ENCODE measurements at regions not wholly inside any gene's neighbourhood (a gene's known extent, or its start where the extent isn't known, plus 50 kb on each side); places are given as distances from the start of the nearest gene placed in this dataset.

GRCh38 chr1:245045087-245045881, 109.5 kb upstream of the KIF26B start:
- H3K27ac ChIP-seq (ENCODE audit: low read depth, low read length) = no peak overlapping the region
- WGBS, 3 donors = 48 to 86% (median 70%) methylated on average over 9 of the region's 9 CpGs

DNA sequence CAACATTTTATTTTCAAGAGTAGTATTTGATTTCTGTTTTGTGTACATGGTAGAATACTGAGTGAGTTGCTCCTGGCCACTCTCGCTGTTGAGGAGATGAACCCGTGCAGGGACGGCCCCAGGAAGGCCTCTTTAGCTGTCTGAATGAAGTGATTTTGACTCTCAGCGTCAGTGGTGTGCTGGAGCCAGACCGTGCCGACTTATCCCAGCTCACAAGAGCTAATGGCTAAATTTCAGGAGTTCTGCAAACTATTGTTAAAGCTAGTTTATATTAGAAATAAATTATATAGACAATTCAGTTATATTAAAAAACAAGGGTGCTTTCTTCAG, 111.2 kb upstream of the KIF26B start:
- no peak overlapping the region for H3K27ac ChIP-seq (ENCODE audit: low read depth, low read length)
- 75 to 78% (median 76%) methylated on average over 6 of the region's 6 CpGs for WGBS, 3 donors

- WGBS, 3 donors = 61 to 81% (median 80%) methylated on average over 9 of the region's 9 CpGs
- no peak overlapping the region for H3K27ac ChIP-seq (ENCODE audit: low read depth, low read length)
Measured at GRCh38 chr1:245041058-245041698, 113.6 kb upstream of the KIF26B start.

GRCh38 chr1:245039196-245039595, 115.6 kb upstream of the KIF26B start:
- WGBS, 3 donors = 78 to 90% (median 86%) methylated on average over 3 of the region's 3 CpGs
- H3K27ac ChIP-seq (ENCODE audit: low read depth, low read length) = no peak overlapping the region

DNA sequence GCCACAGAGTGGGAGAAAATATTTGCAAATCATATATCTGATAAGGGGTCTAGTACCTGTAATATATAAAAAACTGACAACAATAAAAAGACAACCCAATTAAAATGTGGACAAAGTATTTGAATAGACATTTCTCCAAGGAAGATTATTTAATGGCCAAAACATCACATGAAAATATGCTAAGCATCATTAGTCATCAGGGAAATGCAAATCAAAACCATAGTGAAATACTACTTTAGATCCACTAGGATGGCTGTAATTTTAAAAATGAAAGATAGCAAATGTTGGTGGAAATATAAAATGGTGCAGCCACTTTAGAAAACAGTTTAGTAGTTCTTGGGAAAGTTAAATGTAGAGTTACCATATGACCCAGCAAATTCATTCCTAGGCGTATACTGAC, 118.7 kb upstream of the KIF26B start:
- 90 to 100% (median 100%) methylated on average over 1 of the region's 1 CpG for WGBS, 3 donors
- no peak overlapping the region for H3K27ac ChIP-seq (ENCODE audit: low read depth, low read length)

DNA sequence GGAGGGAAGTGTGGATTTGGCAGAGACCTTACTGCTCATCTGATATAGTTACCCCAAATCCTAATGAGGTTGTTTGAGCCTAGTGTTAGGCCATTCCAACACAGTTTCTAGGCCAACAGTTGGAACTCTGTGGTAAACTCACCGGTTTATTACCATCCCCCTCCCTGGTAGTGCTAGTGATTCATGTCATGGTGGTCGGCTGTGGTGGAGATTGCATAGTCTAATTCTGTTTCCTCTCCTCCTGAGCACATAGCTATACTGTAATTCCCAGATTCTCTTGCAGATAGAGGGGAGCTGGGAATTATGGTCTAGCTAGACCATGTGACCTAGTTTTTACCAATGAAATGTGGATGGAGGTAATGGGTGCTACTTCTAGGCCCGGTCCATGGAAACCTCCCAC, 123.7 kb upstream of the KIF26B start:
- H3K27ac ChIP-seq (ENCODE audit: low read depth, low read length) = no peak overlapping the region
- 68 to 100% (median 72%) methylated on average over 3 of the region's 3 CpGs for WGBS, 3 donors

DNA sequence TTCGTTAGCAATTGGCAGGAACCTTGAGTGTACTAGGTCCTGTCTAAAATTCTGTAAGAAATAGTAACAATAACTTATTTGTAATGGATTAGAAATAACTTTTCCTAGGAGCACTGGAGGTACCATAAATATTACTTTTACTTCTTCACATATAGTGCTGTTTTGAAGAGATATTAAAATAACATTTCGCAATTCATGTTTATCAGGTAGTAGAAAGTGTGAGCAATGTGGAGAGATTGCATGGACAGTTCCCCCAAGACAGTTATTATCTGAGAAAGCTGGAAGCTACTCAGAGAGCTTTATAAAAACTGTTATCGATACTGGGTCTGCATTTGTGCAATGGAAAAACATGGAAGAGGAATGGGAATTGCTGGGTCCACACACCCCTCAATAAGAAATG, 128.5 kb upstream of the KIF26B start:
- H3K27ac ChIP-seq (ENCODE audit: low read depth, low read length) = no peak overlapping the region
- WGBS, 3 donors = 86 to 90% (median 88%) methylated on average over 3 of the region's 3 CpGs

- WGBS, 3 donors = 97 to 98% (median 97%) methylated on average over 6 of the region's 6 CpGs
- H3K27ac ChIP-seq (ENCODE audit: low read depth, low read length) = no peak overlapping the region
Measured at GRCh38 chr1:245025525-245025924, 129.3 kb upstream of the KIF26B start.

DNA sequence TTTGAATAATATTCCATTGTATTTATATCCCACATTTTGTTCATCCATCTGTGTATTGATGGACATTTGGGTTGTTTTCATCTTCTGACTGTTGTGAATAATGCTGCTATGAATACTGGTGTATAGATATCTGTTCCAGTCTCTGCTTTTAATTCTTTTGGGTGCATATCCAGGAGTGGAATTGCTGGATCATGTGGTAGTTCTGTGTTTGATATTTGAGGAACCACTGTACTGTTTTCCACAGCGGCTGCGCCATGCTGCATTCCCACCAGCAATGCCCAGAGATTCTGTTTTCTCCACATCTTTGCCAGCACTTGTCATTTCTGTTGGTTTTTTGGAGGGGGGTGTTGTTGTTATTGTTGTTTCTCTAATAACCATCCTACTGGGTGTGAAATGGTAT, 131.6 kb upstream of the KIF26B start:
- WGBS, 3 donors = 94 to 99% (median 96%) methylated on average over 2 of the region's 2 CpGs
- no peak overlapping the region for H3K27ac ChIP-seq (ENCODE audit: low read depth, low read length)

DNA sequence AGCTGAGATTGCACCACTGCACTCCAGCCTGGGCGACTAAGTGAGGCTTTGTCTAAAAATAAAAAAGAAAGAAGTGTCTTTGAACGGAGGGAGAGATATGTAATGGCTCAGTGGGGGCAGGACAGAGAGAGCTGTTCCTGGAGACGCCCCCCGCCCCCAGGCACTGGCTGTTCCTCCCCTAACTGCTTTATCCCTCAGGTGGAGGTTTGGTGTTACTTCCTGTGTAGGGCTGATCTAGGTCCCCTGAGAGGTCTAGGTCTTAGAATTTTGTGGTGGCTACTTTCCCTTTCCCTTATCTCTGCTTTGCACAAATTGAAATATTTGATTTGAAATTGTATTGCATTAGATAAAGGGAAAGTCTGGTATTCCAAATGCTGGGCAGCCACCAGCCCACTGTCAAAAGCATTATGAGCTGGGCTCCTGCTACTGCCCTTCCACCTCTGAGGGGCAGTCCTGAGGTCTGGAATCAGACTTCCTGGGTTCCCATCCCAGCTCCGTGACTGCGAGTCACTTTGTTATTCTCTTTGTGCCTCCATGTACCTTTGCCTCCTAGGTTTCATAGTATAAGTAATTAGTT, 134.8 kb upstream of the KIF26B start:
- H3K27ac ChIP-seq (ENCODE audit: low read depth, low read length) = no peak overlapping the region
- WGBS, 3 donors = 71 to 87% (median 74%) methylated on average over 6 of the region's 6 CpGs

- H3K27ac ChIP-seq (ENCODE audit: low read depth, low read length) = no peak overlapping the region
- 75 to 94% (median 84%) methylated on average over 4 of the region's 4 CpGs for WGBS, 3 donors
Measured at GRCh38 chr1:245016700-245017099, 138.1 kb upstream of the KIF26B start.

- no peak overlapping the region for H3K27ac ChIP-seq (ENCODE audit: low read depth, low read length)
- 90 to 96% (median 91%) methylated on average over 3 of the region's 3 CpGs for WGBS, 3 donors
Measured at GRCh38 chr1:245015031-245015430, 139.8 kb upstream of the KIF26B start.

GRCh38 chr1:245014247-245015029, 140.3 kb upstream of the KIF26B start:
- H3K27ac ChIP-seq (ENCODE audit: low read depth, low read length) = no peak overlapping the region
- WGBS, 3 donors = 81 to 97% (median 95%) methylated on average over 3 of the region's 3 CpGs

GRCh38 chr1:245010018-245010614, 144.7 kb upstream of the KIF26B start:
- 93 to 97% (median 96%) methylated on average over 8 of the region's 8 CpGs for WGBS, 3 donors
- H3K27ac ChIP-seq (ENCODE audit: low read depth, low read length) = no peak overlapping the region

- WGBS, 3 donors = 84 to 92% (median 90%) methylated on average over 3 to 5 of the region's 5 CpGs
- H3K27ac ChIP-seq (ENCODE audit: low read depth, low read length) = no peak overlapping the region
Measured at GRCh38 chr1:245008761-245009160, 144.4 kb upstream of the HNRNPU start.

DNA sequence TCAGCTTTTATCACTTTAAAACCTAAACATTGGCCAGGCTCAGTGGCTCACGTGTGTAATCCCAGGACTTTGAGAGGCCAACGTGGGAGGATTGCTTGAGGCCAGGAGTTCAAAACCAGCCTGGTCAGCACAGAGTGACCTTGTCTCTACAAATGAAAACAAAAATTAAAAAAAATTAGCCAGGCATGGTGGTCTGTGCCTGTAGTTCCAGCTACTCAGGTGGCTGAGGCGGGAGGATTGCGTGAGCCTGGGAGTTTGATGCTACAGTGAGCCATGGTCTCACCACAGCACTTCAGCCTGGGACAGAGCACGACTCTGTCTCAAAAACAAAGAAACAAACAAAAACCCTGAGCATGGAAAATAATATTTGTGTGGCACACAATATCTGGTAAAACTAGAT, 143.5 kb upstream of the HNRNPU start:
- H3K27ac ChIP-seq (ENCODE audit: low read depth, low read length) = no peak overlapping the region
- 87 to 93% (median 88%) methylated on average over 5 of the region's 5 CpGs for WGBS, 3 donors

GRCh38 chr1:245003246-245003645, 138.9 kb upstream of the HNRNPU start:
- H3K27ac ChIP-seq (ENCODE audit: low read depth, low read length) = no peak overlapping the region
- WGBS, 3 donors = 85 to 95% (median 92%) methylated on average over 2 of the region's 2 CpGs

DNA sequence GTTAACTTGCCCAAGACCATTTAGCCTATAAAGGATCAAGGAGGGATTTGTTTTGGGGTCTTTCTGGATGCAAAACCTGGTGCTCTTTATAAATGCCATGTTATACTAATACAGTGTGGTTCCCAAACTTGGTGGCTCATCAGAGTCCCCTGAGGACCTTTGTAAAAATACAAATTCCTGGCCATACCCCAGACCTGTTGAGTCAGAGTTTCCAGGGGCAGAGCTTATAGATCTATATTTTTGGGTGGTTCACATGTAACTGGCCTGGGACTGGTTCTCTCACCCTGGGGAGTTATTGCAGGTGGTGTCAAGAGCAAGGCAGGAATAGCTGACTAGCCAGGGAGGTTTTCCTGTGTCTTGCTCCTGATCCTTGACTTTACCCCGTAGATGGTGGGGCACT, 136.9 kb upstream of the HNRNPU start:
- WGBS, 3 donors = 85 to 91% (median 89%) methylated on average over 1 of the region's 1 CpG
- H3K27ac ChIP-seq (ENCODE audit: low read depth, low read length) = no peak overlapping the region

DNA sequence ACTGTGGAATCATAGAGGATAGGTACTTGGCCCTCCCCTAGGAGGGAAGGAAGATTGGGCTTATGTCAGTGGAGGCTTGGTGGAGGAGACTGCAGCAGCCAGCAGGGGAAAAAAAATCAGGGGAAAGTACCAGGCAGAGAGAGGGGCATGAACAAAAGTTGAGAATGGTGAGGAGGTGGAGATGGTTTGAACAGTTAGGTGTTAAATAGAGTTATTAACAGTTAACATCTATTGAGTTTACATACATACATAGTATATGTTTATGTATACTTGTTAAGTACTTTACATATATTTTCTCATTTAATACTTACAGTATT, 136.5 kb upstream of the HNRNPU start:
- H3K27ac ChIP-seq (ENCODE audit: low read depth, low read length) = no peak overlapping the region

Measured in adipose tissue (tissue), 3 donors.